Suprapubic skin (tissue), 4 donors: ENCODE measurements at regions not wholly inside any gene's neighbourhood (a gene's known extent, or its start where the extent isn't known, plus 50 kb on each side); places are given as distances from the start of the nearest gene placed in this dataset.

Experiments used
- EP300 ChIP-seq: sonication (generic); formaldehyde crosslinking; IDR thresholded peaks from one replicate; pipeline ENCODE4 v1.6.1; 2017; ENCODE audit warnings: antibody characterized with exemption
- POLR2A ChIP-seq, 2 donors: fragments of 450-650 bp; IDR thresholded peaks; one replicate each; pipeline ENCODE4 v1.6.1; 2017; ENCODE audit warnings: antibody characterized with exemption in 2 of 2, mild to moderate bottlenecking in 2 of 2, moderate library complexity in 2 of 2
- POLR2AphosphoS5 ChIP-seq, 3 donors: sonication (generic); formaldehyde crosslinking; IDR thresholded peaks; one replicate each; pipeline ENCODE4 v1.6.1; 2017; ENCODE audit warnings: antibody characterized with exemption in 3 of 3
- TF ChIP-seq, protein P1 (sequence below), 2 donors: fragments of 200-600 bp in 1 of 2; fragments of 450-650 bp in 1 of 2; sonication (generic) in 1 of 2; IDR thresholded peaks; one replicate each; pipeline ENCODE4 v1.5.1; 2016 to 2019; ENCODE audit warnings: antibody characterized with exemption in 2 of 2, mild to moderate bottlenecking in 1 of 2, moderate library complexity in 1 of 2

DNA sequence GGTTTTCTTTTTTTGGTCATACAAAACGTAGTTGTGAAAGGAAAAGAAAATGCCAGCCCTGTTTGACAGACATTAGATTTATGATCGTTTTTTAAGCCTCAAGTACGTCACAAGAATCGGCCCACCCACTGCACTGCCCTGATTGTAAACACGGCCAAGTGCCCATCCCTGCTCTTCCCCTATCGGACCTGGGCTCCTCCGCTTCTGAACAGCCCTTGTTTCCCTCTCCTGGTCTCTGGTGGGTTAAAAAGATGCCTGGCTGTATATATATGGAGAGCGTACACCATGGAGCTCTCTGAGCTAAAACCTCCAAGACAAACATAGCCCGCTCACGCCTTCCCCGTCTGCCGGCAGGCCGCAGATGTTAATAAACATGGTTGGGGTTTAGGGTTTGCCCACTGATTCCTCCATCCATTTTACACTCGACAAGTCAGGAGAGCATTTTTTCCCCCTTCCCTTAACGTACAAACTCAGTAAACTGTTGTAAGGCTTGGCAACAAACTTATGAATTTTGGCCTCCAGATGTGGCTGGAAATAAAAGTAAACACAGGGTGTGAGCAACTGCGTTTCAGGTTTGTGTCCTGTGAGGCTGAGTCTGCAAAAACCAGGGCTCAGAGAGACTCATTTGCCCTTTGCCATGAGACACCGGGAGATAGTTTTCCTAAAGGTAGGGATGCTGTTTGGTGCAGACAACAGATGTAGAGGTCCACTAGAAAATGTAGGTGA is 325.9 kb downstream of the SOX9 start:
- TF ChIP-seq, protein P1, sequence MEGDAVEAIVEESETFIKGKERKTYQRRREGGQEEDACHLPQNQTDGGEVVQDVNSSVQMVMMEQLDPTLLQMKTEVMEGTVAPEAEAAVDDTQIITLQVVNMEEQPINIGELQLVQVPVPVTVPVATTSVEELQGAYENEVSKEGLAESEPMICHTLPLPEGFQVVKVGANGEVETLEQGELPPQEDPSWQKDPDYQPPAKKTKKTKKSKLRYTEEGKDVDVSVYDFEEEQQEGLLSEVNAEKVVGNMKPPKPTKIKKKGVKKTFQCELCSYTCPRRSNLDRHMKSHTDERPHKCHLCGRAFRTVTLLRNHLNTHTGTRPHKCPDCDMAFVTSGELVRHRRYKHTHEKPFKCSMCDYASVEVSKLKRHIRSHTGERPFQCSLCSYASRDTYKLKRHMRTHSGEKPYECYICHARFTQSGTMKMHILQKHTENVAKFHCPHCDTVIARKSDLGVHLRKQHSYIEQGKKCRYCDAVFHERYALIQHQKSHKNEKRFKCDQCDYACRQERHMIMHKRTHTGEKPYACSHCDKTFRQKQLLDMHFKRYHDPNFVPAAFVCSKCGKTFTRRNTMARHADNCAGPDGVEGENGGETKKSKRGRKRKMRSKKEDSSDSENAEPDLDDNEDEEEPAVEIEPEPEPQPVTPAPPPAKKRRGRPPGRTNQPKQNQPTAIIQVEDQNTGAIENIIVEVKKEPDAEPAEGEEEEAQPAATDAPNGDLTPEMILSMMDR (IDR thresholded peaks at IDR 0.05) = no peak
- no peak for TF ChIP-seq POLR2A (IDR thresholded peaks at IDR 0.05)
- no peak for TF ChIP-seq POLR2AphosphoS5 (IDR thresholded peaks at IDR 0.05)
- TF ChIP-seq EP300 = no peak
